ENCODE measurements at regions not wholly inside any gene's neighbourhood (a gene's known extent, or its start where the extent isn't known, plus 50 kb on each side); places are given as distances from the start of the nearest gene placed in this dataset.
"Not testable (repeated sequence)": the region's sequence is repeated elsewhere in the genome, so short reads cannot be mapped to it uniquely, and the experiment has no call there.

DNA sequence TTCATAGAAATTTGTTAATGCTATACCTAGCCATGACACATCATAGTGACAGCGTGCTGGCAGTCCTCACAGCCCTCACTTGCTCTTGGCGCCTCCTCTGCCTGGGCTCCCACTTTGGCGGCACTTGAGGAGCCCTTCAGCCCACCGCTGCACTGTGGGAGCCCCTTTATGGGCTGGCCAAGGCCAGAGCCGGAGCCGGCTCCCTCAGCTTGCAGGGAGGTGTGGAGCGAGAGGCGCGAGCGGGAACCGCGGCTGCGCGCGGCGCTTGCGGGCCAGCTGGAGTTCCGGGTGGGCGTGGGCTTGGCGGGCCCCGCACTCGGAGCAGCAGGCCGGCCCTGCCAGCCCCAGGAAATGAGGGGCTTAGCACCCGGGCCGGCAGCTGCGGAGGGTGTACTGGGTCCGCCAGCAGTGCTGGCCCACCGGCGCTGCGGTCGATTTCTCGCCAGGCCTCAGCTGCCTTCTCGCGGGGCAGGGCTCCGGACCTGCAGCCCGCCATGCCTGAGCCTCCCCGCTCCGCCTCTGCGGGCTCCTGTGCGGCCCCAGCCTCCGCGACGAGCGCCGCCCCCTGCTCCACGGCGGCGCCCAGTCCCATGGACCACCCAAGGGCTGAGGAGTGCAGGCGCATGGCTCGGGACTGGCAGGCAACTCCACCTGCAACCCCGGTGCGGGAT is 515.0 kb upstream of the GALNTL6 start:
- not testable (repeated sequence) for TF ChIP-seq EZH2 (IDR thresholded peaks at IDR 0.05); POLR2A (IDR thresholded peaks at IDR 0.05; ENCODE audit: borderline replicate concordance, extremely low read depth, insufficient read depth, insufficient read length); CEBPB (IDR thresholded peaks at IDR 0.05; ENCODE audit: low read depth); ZNF274 (IDR thresholded peaks at IDR 0.05; ENCODE audit: low read depth, low read length); SP1 (IDR thresholded peaks at IDR 0.05; ENCODE audit: low read depth); RAD21 (IDR thresholded peaks at IDR 0.05; ENCODE audit: low read depth); EZH2phosphoT487 (IDR thresholded peaks at IDR 0.05; ENCODE audit: borderline replicate concordance); POLR2AphosphoS5 (IDR thresholded peaks at IDR 0.05; ENCODE audit: low read depth, low read length); ELF1 (IDR thresholded peaks at IDR 0.05; ENCODE audit: borderline replicate concordance, low read depth); EGR1 (IDR thresholded peaks at IDR 0.05; ENCODE audit: low read depth)
- TF ChIP-seq, protein P1, sequence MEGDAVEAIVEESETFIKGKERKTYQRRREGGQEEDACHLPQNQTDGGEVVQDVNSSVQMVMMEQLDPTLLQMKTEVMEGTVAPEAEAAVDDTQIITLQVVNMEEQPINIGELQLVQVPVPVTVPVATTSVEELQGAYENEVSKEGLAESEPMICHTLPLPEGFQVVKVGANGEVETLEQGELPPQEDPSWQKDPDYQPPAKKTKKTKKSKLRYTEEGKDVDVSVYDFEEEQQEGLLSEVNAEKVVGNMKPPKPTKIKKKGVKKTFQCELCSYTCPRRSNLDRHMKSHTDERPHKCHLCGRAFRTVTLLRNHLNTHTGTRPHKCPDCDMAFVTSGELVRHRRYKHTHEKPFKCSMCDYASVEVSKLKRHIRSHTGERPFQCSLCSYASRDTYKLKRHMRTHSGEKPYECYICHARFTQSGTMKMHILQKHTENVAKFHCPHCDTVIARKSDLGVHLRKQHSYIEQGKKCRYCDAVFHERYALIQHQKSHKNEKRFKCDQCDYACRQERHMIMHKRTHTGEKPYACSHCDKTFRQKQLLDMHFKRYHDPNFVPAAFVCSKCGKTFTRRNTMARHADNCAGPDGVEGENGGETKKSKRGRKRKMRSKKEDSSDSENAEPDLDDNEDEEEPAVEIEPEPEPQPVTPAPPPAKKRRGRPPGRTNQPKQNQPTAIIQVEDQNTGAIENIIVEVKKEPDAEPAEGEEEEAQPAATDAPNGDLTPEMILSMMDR (IDR thresholded peaks at IDR 0.05 in 2 of 3, conservative IDR thresholded peaks at IDR 0.05 in 1 of 3; ENCODE audit: borderline replicate concordance in 1 of 3, insufficient read depth in 1 of 3, low read depth in 2 of 3, low read length in 2 of 3) = not testable (repeated sequence)
- TF ChIP-seq, protein P2, sequence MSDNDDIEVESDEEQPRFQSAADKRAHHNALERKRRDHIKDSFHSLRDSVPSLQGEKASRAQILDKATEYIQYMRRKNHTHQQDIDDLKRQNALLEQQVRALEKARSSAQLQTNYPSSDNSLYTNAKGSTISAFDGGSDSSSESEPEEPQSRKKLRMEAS (IDR thresholded peaks at IDR 0.05) = not testable (repeated sequence)
- TF ChIP-seq, protein P3, sequence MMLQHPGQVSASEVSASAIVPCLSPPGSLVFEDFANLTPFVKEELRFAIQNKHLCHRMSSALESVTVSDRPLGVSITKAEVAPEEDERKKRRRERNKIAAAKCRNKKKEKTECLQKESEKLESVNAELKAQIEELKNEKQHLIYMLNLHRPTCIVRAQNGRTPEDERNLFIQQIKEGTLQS (IDR thresholded peaks at IDR 0.05) = not testable (repeated sequence)
